ENCODE measurements at regions not wholly inside any gene's neighbourhood (a gene's known extent, or its start where the extent isn't known, plus 50 kb on each side); places are given as distances from the start of the nearest gene placed in this dataset.

GRCh38 chr11:127217452-127218274 lies 217.1 kb upstream of the KIRREL3 start:
- H3K4me3 ChIP-seq (ENCODE audit: low read length), result no peak overlapping the region
- TF ChIP-seq CTCF (conservative IDR thresholded peaks at IDR 0.05; ENCODE audit: low read length), result no peak
- no peak for DNase-seq (ENCODE audit: low read depth)

- no peak for DNase-seq (ENCODE audit: low read depth)
- TF ChIP-seq CTCF (conservative IDR thresholded peaks at IDR 0.05; ENCODE audit: low read length), result no peak
- H3K4me3 ChIP-seq (ENCODE audit: low read length), result no peak overlapping the region
Observed at GRCh38 chr11:127205688-127206217, 205.2 kb upstream of the KIRREL3 start.

GRCh38 chr11:127203490-127203889 lies 202.9 kb upstream of the KIRREL3 start:
- DNase-seq (ENCODE audit: low read depth), result no peak
- TF ChIP-seq CTCF (conservative IDR thresholded peaks at IDR 0.05; ENCODE audit: low read length), result no peak
- no peak overlapping the region for H3K4me3 ChIP-seq (ENCODE audit: low read length)

GRCh38 chr11:127202105-127202504 lies 201.5 kb upstream of the KIRREL3 start:
- H3K4me3 ChIP-seq (ENCODE audit: low read length), result no peak overlapping the region
- DNase-seq (ENCODE audit: low read depth), result no peak
- no peak for TF ChIP-seq CTCF (conservative IDR thresholded peaks at IDR 0.05; ENCODE audit: low read length)

GRCh38 chr11:127199306-127199801 lies 198.8 kb upstream of the KIRREL3 start:
- TF ChIP-seq CTCF (conservative IDR thresholded peaks at IDR 0.05; ENCODE audit: low read length), result no peak
- DNase-seq (ENCODE audit: low read depth), result no peak
- H3K4me3 ChIP-seq (ENCODE audit: low read length), result no peak overlapping the region

- H3K4me3 ChIP-seq (ENCODE audit: low read length), result no peak overlapping the region
- TF ChIP-seq CTCF (conservative IDR thresholded peaks at IDR 0.05; ENCODE audit: low read length), result no peak
- no peak for DNase-seq (ENCODE audit: low read depth)
Observed at GRCh38 chr11:127195501-127196120, 195.0 kb upstream of the KIRREL3 start.
